MV-4-11 (cell line): ENCODE measurements at regions not wholly inside any gene's neighbourhood (a gene's known extent, or its start where the extent isn't known, plus 50 kb on each side); places are given as distances from the start of the nearest gene placed in this dataset.

Experiments used
- DNase-seq: peaks from one replicate; lab custom pipeline; 2025; lab: John Stamatoyannopoulos, UW

- DNase-seq = no peak
These were observed 1331.2 kb upstream of the GBE1 start for GRCh38 chr3:83092521-83093221.

GRCh38 chr3:83076041-83076440 lies 1314.6 kb upstream of the GBE1 start:
- DNase-seq = no peak

- DNase-seq = no peak
These were observed 1313.0 kb upstream of the GBE1 start for GRCh38 chr3:83074485-83074884.

- DNase-seq = no peak
These were observed 1304.5 kb upstream of the GBE1 start for GRCh38 chr3:83065851-83066460.

GRCh38 chr3:83063446-83063845 lies 1302.0 kb upstream of the GBE1 start:
- no peak for DNase-seq

GRCh38 chr3:83048556-83048955 lies 1287.1 kb upstream of the GBE1 start:
- no peak for DNase-seq

- DNase-seq = no peak
These were observed 1278.0 kb upstream of the GBE1 start for GRCh38 chr3:83039422-83039821.

GRCh38 chr3:83035704-83036010 lies 1274.2 kb upstream of the GBE1 start:
- no peak for DNase-seq

GRCh38 chr3:83034806-83035703 lies 1273.6 kb upstream of the GBE1 start:
- DNase-seq = no peak

GRCh38 chr3:83033133-83033532 lies 1271.7 kb upstream of the GBE1 start:
- DNase-seq = no peak

GRCh38 chr3:83023086-83023485 lies 1261.6 kb upstream of the GBE1 start:
- no peak for DNase-seq

- no peak for DNase-seq
These were observed 1250.0 kb upstream of the GBE1 start for GRCh38 chr3:83011481-83011880.

GRCh38 chr3:83003917-83004316 lies 1242.5 kb upstream of the GBE1 start:
- no peak for DNase-seq

GRCh38 chr3:83002869-83003445 lies 1241.5 kb upstream of the GBE1 start:
- no peak for DNase-seq

GRCh38 chr3:82999777-83000176 lies 1238.3 kb upstream of the GBE1 start:
- no peak for DNase-seq

GRCh38 chr3:82978368-82978767 lies 1216.9 kb upstream of the GBE1 start:
- no peak for DNase-seq

GRCh38 chr3:82977871-82978270 lies 1216.4 kb upstream of the GBE1 start:
- no peak for DNase-seq

GRCh38 chr3:82973791-82974190 lies 1212.3 kb upstream of the GBE1 start:
- no peak for DNase-seq

GRCh38 chr3:82960379-82960778 lies 1198.9 kb upstream of the GBE1 start:
- DNase-seq = no peak

GRCh38 chr3:82957696-82958095 lies 1196.3 kb upstream of the GBE1 start:
- DNase-seq = no peak

GRCh38 chr3:82957079-82957478 lies 1195.6 kb upstream of the GBE1 start:
- no peak for DNase-seq

- no peak for DNase-seq
These were observed 1193.0 kb upstream of the GBE1 start for GRCh38 chr3:82954486-82954885.

GRCh38 chr3:82942041-82942440 lies 1180.6 kb upstream of the GBE1 start:
- DNase-seq = peak; percentile 30
